NK-92 treated with Interleukin-12 subunit alpha and Interleukin-12 subunit beta, amount 100 ng/mL, for 24 hours (cell line): ENCODE measurements at regions not wholly inside any gene's neighbourhood (a gene's known extent, or its start where the extent isn't known, plus 50 kb on each side); places are given as distances from the start of the nearest gene placed in this dataset.

ENCODE experiments used
- DNase-seq: peaks from one replicate; lab custom pipeline; 2025; lab: John Stamatoyannopoulos, UW

DNA sequence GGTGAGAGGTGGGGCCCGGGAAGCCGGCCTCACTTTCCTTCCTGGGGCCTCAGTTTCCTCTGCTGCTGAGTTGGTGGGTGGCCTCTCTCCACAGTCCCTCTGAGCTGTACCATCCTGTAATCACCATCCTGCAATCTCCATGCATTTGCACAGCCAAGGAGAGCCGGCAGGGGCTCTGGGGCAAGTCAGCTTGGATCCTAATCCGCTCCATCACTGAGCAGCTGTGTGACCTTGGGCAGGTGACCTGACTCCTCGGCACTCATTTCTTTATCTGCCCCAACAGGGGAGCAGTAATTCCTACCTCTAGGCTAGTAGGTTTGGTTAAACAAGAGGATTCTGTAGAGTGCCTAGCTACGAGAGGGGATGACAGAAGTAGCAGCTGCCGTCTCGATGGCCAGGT is 88.2 kb upstream of the ZNF618 start:
- no peak for DNase-seq

DNA sequence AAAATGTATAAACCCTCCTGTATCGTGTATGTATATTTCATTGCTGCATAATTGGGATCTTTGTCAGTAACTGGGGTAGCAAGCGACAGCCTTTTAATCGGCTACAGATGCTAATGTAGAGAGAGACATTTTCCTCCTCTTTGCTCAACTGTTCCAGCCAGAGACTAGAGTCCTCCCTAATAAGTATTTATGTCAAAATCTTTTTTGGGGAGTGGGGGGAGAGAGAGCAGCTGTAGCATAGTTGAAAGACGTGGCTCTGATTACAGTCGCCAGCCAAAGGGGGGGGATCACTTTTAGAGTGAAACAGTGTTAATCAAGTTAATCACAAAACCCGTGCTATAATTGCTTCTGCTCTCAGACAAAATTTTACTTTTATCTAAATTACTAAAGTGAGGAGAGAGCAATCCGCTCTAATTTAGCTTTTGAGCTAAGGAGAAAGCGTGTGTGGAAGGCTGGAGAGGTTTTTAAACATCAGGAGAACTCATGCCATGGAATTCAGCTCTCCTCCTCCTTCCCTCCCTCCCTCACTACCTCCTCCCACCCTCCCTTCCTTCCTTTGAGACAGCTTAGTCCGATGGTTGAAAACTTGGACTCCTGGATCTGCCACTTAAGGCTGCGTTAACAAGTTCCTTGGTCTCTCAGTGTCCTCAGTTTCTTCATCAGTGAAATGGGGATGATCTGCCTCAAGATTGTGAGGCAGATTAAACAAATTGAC is 87.3 kb upstream of the ZNF618 start:
- DNase-seq: no peak

DNA sequence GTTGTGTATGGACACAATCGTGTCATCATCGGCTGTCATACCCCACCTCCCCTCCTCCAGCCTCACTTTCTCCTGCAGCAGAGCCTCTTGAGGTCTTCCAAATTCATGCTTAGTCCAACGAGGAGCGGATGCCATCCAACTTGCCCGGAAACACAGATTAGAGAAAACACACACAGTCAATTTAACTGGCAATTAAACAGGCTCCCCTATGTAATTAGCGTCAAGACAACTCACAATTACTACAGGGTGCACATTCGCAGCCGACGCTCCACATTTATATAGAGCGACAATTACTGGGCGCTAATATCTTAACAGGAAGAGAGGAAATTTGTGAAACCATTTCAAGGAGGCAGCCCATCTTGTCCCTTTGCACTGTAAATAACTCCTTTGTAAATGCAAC is 86.0 kb upstream of the ZNF618 start:
- DNase-seq: no peak

DNA sequence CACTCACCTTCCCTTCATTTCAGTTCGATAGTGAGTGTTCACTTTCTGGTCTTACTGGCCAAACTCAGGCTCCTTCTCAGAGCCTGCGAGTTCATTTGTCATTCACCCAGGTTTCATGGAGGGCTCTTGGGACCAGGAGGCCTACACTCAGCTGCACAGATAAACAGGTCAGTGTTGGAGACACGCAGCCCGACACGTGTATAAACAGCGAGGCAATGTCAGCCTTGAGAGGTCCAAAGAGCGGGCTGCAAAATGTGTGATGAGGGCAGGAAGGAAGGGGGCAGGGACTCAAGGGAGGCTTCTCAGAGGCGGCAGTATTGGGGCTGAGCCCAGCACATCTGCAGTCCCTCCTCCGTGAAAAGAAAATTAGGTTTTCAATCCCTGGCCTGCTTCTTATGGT is 82.6 kb upstream of the ZNF618 start:
- DNase-seq: no peak

DNA sequence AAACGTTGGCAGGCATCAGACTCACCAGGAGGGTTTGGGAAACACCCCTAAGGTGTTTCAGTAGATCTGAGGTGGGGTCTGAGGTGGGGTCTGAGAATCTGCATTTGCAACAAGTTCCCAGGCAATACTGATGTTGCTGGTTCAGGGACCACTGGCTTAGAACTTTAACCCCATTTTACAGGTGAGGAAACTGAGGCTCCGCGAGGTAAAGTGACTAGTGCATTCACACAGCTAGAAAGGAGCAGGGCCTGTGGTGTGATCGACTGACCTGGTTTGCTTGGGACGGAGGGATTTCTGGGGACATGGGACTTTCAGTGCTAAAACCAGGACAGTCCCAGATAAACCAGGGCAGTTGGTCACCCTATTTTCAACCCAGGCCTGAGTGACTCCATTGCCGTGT is 81.4 kb upstream of the ZNF618 start:
- no peak for DNase-seq

DNA sequence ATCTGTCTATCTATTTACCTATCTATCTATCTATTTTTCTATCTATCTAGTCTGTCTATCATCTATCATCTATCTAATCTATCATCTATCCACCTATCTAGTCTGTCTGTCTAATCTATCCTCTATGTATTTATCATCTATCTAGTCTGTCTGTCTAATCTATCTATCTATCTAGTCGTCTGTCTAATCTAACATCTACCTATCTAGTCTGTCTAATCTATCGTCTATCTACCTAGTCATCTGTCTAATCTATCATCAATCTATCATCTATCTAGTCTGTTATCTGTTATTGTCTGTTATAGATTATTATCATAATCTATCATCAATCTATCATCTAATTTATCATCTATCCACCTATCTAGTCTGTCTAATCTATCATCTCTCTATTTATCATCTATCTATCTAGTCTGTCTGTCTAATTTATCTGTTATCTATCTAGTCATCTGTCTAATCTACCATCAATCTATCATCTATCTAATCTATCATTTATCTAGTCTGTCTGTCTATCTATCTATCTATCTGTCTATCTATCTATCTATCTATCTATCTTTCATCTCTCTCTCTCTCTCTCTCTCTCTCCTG is 80.2 kb upstream of the ZNF618 start:
- no peak for DNase-seq

DNA sequence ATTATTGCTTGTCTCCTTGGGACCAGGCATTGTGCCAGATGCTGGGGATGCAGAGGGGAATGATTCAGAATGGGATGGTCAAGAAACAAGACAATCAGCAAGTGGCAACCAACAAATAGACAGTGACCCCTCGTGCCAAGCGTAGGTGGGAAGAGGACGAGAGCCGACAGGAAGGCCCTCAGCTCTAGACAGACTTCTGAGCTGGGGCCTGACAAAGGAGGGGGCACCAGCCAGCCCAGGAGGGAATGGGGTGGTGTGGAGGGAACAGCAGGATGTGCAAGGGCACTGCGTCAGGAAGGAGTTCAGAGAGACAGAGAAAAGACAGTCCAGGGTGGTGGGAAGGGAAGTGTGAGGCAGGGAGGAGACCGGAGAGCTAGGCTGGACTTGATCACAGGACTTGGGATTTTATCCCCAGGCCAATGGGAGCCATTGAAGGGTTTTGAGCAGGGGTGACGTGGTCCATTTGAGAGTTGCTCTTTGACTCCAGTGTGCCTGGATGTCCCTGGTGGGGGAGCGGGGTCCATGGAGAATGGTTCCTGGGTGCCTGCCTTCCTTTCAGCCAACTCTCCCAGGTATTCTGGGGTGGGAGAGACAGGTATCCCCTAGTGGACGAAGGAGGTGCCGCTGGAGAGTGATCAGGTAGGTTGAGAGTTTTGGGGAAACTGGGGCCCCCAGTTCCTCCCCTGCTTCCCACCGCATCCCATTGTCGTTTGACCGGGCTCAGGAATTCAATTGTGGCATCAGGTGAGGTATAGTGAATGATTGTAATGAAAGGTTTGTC is 79.3 kb upstream of the ZNF618 start:
- DNase-seq: no peak

DNA sequence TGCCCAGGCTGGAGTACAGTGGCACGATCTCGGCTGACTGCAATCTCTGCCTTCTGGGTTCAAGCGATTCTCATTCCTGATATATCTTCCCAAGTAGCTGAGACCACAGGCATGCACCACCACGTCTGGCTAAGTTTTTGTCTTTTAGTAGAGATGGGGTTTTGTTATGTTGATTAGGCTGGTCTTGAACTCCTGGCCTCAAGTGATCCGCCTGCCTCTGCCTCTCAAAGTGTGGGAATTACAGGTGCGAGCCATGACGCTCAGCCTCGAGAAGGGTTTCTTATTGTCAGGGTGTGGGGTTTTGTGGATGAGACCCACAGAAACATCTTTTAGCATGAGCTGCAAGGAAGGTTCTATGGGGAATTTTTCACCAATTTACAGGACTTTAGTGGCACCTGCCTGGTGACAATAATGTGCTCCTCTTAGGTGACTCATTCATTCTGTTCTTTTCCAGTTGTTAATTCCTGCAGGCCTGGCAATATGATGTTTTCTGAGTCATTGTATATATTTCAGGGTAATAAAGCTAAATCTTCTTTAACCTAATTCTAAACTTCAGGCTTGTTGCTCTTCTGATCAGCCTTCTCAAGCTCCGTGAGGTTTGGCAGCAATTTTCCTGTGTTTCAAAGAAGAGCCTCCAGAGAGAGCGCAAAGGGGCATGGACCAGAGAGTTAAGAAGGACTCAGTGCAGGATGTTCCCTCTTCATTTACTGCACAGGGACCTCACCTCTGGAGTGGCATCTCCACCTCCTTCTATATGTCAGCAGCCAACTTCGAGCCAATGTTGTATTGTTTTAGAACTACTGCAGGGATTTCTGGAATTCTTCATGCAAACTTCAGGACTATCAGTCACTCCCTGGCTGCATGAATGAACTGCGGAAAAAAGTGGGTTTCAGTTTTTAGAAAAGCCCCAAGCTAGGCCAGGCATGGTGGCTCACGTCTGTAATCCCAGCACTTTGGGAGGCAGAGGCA is 77.8 kb upstream of the ZNF618 start:
- no peak for DNase-seq

DNA sequence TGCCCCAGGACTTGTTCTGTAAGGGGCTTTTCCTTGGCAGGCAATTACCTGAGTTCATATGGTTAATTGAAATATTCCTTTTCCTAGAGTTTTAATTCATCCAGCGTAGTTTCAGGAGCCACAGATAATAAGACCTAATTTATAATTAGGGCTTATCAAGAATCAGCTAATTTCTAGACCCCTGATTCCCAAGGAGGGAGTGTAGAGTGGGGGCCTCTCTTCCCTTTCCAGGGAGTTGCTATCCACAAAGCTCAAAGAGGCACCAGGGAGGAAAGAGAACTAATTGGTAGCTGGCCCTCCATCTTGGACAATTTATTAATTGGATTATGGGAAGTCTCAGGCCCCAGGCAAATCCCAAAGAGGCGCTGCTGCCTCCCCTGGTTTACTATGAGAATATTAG is 75.8 kb upstream of the ZNF618 start:
- no peak for DNase-seq

DNA sequence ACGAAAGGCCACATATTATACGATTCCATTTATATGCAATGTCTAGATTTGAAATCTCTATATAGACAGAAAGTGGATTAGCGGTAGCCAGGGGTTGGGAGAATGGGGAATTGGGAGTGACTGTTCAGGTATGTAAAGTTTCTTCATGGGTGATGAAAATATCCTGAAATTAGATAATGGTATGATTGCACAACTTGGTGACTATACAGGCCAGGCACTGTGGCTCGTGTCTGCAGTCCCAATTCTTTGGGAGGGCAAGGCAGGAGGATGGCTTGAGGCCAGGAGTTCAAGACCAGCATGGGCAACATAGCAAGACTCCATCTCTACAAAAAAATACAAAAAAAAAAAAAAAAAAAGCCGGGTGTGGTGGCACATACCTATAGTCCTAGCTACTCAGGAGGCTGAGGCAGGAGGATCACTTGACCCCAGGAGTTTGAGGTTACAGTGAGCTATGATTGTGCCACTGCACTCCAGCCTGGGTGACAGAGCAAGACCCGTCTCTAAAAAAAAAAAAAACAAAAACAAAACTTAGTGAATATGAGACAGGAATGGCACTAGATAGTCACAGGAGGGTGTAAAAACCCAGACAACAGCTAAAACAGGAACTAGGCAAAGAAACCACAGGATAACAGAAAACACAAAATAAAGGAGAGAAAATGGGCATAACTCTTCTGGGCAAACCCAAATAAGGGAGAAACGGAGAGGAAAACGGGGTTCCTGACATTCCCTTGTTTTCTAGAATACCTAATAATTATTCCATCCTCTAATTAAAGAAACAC is 72.1 kb upstream of the ZNF618 start:
- no peak for DNase-seq

DNA sequence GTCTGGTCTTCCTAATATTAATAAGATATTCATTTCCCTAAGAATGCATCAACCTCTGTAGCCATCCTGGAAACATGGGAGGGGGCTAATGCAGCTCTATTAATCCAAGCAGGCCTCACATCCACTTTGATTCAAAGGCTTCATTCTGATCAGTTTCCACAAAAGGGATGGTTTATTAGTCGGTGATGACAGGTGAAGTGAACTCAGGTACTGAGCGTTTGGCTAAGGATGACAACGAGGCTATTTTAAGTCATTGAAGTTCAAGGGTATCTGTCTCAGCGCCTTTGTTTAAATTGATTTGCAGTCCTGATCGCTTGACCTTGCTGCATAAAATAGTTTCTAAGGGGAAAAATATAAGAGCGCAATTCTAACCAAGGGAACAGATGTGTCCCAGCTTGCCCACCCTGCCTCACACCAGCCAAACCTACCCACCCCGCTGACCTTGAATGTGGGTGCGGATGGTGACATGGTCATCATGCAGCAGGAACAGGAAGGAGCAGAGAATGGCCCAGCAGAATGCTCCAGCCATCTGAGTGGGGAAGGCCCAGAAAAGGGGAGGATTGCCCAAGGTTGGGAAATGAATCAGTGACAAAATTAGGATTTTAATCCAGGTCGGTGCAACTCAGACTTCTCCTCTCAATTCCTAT is 70.5 kb upstream of the ZNF618 start:
- DNase-seq: no peak

DNA sequence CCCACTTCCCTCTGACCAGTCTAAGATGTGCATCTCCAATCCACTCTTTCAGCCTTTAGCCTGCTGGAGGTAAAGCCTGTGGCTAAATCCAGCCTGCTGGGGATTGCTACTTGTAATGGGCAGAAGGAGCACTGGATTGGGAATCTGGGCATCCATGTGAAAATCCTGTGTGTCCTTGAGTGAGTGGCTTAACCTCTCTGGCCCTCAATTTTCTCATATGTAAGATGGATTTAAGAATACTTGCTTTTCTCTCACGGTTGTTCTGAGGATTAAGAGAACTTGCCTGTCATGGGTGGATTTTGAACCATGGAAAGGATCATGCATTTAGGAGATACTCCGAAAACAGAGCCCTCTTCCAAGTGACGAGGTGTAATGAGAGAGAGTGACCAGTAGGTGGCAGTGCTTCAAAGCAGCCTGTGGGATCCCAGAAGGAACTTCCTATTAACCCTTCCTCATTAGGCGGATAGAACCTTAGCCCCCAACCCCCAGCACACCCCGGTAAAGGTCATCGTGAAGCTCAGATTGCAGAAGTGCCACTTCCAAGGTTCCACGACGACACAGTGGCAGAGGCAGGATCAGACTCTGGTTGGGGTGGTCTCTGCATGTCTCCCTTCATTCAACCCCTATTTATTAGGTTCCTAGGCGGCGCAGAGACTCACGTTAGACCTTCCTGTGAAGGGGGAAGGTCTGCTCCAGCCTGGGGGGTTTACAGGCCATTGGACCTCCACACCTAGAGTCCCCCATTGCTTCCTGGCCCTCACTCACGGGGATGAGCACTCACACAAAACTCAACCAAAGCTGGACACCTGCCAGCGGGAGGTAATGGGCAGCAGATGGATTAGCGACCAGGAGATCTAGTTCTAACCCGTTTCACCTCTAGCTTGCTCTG is 68.7 kb upstream of the ZNF618 start:
- DNase-seq: no peak

DNA sequence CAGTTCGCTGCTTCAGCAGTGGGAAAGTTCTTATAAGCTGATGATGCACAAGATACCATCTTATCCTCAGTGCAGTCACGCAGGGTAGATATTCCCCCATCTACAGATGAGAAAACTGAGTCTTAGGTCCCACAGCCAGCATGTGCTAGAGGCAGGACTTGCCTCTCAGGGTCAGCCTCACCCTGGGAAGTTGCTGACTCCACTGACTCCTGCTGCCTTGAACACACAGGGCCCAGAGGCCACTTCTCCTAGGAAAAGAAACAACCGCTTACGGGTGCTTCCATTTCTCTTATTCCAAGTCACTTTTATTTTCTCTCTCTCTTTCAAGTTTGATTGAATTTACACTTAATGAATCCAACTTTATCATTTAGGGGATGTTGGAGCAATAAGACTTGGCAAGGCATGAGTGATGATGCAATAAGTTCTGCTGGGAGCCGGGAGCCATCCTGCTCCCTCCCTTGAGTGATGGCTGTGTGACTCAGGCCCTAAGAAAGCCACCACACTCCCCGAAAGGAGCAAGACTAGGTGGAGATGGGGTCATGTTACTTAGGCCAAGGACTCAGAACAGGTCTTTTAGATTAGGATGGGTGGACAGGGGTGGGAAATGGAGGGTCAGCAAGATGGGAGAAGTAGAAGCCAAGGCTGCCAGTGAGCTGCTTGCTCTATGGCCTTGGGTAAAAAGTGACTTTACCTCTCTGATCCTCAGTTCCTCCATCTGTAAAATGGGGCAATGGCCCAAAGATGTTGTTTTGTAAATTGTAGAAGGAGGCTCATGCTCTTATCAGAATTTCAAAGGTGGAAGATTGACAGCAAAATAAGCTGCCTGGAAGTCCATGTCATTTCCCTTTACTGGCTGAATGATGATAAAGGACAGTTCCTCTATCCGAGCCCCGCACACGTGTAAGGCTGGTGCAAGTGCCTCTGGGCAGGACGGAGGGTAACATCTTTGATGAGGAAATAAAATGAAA is 67.4 kb upstream of the ZNF618 start:
- no peak for DNase-seq

DNA sequence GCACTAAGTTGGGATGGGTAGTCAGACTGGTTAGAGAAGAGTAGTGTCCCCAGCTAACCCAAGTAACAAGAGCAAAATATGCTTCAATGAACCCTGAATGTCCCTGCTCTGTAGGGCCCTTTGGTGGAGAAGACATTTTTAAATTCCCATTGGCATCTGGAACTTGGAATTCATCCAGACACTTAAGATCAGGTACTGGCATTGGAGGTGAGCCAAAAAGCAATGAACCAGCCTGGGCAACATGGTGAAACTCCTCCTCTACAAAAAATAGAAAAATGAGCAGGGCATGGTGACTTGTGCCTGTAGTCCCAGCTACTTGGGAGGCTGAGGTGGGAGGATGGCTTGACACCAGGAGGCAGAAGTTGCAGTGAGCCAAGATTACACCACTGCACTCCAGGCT is 58.9 kb upstream of the ZNF618 start:
- no peak for DNase-seq

DNA sequence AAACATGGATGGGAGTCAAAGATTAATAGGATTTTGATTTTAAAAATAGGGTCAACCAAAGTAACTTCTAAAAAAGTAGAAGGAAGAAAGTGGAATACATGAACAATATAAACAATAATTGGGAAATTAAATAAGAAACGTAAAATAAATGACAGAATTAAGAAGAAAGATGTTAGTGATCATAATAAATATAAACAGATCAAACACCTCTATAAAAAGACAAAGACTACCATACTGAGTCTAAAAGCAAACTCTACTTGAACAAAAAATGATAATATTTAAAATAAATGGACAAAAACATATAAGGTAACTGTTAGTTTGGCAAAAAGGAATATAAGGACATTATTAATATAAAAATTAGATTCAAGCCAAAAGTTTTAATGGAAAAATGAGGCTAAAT is 57.7 kb upstream of the ZNF618 start:
- no peak for DNase-seq

DNA sequence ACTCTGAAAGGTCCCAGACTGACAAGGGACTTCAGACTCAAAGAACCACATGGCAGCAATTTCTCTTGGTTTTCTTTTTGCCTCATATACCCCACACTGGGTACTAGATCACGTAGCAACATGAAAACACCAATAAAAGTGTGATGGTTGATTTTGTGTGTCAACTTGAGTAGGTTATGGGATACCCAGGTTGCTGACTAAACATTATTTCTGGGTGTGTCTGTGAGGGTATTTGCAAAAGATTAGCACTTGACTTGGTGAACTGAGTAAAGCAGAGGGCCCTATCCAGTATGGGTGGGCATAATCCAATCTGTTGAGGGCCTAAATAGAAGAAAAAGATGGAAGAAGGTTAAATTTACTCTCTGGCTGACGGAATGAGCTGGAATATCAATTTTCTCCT is 53.8 kb upstream of the ZNF618 start:
- no peak for DNase-seq

DNA sequence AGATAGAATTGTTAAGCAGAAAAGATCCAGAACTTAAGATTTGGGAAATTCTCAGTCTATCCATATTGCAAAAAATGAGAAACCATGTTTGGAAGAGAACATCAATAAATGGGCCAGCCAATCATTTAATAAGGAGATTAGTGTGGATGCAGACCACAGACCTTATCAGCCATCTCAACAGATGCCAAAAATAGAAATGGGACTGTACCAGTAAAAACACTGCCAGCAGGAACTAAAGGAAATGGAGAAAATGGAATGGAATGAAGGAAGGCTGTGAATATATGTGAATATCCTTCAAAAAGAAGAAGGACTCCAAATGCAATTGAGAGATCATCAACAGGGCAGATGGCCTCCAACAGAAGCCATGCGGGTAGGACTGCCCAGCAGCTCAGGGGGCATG is 52.7 kb upstream of the ZNF618 start:
- DNase-seq: no peak
